ENCODE measurements at regions not wholly inside any gene's neighbourhood (a gene's known extent, or its start where the extent isn't known, plus 50 kb on each side); places are given as distances from the start of the nearest gene placed in this dataset.

GRCh38 chr16:13838401-13839190 is 81.4 kb upstream of the ERCC4 start:
- TF ChIP-seq CTCF (conservative IDR thresholded peaks at IDR 0.05; ENCODE audit: low read depth in 2 of 2) (no peak), EZH2 (IDR thresholded peaks at IDR 0.05; ENCODE audit: low read depth, unreplicated experiment) (no peak), ETS1 (IDR thresholded peaks at IDR 0.05) (no peak), POLR2AphosphoS5 (IDR thresholded peaks at IDR 0.05; ENCODE audit: low read depth) (no peak), CREB1 (CRISPR knock-in tag; IDR thresholded peaks at IDR 0.05; ENCODE audit: low read depth) (no peak)
- TF ChIP-seq, protein P1, sequence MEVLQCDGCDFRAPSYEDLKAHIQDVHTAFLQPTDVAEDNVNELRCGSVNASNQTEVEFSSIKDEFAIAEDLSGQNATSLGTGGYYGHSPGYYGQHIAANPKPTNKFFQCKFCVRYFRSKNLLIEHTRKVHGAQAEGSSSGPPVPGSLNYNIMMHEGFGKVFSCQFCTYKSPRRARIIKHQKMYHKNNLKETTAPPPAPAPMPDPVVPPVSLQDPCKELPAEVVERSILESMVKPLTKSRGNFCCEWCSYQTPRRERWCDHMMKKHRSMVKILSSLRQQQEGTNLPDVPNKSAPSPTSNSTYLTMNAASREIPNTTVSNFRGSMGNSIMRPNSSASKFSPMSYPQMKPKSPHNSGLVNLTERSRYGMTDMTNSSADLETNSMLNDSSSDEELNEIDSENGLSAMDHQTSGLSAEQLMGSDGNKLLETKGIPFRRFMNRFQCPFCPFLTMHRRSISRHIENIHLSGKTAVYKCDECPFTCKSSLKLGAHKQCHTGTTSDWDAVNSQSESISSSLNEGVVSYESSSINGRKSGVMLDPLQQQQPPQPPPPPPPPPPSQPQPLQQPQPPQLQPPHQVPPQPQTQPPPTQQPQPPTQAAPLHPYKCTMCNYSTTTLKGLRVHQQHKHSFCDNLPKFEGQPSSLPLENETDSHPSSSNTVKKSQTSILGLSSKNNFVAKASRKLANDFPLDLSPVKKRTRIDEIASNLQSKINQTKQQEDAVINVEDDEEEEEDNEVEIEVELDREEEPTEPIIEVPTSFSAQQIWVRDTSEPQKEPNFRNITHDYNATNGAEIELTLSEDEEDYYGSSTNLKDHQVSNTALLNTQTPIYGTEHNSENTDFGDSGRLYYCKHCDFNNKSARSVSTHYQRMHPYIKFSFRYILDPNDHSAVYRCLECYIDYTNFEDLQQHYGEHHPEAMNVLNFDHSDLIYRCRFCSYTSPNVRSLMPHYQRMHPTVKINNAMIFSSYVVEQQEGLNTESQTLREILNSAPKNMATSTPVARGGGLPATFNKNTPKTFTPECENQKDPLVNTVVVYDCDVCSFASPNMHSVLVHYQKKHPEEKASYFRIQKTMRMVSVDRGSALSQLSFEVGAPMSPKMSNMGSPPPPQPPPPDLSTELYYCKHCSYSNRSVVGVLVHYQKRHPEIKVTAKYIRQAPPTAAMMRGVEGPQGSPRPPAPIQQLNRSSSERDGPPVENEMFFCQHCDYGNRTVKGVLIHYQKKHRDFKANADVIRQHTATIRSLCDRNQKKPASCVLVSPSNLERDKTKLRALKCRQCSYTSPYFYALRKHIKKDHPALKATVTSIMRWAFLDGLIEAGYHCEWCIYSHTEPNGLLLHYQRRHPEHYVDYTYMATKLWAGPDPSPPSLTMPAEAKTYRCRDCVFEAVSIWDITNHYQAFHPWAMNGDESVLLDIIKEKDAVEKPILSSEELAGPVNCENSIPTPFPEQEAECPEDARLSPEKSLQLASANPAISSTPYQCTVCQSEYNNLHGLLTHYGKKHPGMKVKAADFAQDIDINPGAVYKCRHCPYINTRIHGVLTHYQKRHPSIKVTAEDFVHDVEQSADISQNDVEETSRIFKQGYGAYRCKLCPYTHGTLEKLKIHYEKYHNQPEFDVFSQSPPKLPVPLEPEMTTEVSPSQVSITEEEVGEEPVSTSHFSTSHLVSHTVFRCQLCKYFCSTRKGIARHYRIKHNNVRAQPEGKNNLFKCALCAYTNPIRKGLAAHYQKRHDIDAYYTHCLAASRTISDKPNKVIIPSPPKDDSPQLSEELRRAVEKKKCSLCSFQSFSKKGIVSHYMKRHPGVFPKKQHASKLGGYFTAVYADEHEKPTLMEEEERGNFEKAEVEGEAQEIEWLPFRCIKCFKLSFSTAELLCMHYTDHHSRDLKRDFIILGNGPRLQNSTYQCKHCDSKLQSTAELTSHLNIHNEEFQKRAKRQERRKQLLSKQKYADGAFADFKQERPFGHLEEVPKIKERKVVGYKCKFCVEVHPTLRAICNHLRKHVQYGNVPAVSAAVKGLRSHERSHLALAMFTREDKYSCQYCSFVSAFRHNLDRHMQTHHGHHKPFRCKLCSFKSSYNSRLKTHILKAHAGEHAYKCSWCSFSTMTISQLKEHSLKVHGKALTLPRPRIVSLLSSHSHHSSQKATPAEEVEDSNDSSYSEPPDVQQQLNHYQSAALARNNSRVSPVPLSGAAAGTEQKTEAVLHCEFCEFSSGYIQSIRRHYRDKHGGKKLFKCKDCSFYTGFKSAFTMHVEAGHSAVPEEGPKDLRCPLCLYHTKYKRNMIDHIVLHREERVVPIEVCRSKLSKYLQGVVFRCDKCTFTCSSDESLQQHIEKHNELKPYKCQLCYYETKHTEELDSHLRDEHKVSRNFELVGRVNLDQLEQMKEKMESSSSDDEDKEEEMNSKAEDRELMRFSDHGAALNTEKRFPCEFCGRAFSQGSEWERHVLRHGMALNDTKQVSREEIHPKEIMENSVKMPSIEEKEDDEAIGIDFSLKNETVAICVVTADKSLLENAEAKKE (CRISPR knock-in tag; IDR thresholded peaks at IDR 0.05): no peak
- TF ChIP-seq, protein P2, sequence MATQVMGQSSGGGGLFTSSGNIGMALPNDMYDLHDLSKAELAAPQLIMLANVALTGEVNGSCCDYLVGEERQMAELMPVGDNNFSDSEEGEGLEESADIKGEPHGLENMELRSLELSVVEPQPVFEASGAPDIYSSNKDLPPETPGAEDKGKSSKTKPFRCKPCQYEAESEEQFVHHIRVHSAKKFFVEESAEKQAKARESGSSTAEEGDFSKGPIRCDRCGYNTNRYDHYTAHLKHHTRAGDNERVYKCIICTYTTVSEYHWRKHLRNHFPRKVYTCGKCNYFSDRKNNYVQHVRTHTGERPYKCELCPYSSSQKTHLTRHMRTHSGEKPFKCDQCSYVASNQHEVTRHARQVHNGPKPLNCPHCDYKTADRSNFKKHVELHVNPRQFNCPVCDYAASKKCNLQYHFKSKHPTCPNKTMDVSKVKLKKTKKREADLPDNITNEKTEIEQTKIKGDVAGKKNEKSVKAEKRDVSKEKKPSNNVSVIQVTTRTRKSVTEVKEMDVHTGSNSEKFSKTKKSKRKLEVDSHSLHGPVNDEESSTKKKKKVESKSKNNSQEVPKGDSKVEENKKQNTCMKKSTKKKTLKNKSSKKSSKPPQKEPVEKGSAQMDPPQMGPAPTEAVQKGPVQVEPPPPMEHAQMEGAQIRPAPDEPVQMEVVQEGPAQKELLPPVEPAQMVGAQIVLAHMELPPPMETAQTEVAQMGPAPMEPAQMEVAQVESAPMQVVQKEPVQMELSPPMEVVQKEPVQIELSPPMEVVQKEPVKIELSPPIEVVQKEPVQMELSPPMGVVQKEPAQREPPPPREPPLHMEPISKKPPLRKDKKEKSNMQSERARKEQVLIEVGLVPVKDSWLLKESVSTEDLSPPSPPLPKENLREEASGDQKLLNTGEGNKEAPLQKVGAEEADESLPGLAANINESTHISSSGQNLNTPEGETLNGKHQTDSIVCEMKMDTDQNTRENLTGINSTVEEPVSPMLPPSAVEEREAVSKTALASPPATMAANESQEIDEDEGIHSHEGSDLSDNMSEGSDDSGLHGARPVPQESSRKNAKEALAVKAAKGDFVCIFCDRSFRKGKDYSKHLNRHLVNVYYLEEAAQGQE (IDR thresholded peaks at IDR 0.05; ENCODE audit: unreplicated experiment): no peak
